Thymus (tissue), 11 donors: ENCODE measurements at regions not wholly inside any gene's neighbourhood (a gene's known extent, or its start where the extent isn't known, plus 50 kb on each side); places are given as distances from the start of the nearest gene placed in this dataset.

Experiments
- DNase-seq, 9 donors: peaks; one replicate each; pipeline ENCODE4 v3.0.0-alpha.2; 2013; ENCODE audit warnings: low spot score in 9 of 9, low read depth in 6 of 9, missing footprints in 1 of 9
- H3K27ac ChIP-seq, 2 donors: one replicate each; pipeline ENCODE4 v1.5.1; 2013; ENCODE audit warnings: control low read depth in 1 of 2, low read depth in 1 of 2, low read length in 1 of 2, mild to moderate bottlenecking in 1 of 2, moderate library complexity in 1 of 2
- H3K27me3 ChIP-seq, 2 donors: one replicate each; pipeline ENCODE4 v1.5.1; 2013; ENCODE audit warnings: low read length in 1 of 2; ENCODE audit not compliant: control insufficient read depth in 2 of 2, insufficient read depth in 1 of 2
- H3K36me3 ChIP-seq, 2 donors: one replicate each; pipeline ENCODE4 v1.5.1; 2013; ENCODE audit warnings: low read length in 1 of 2, mild to moderate bottlenecking in 1 of 2, moderate library complexity in 1 of 2; ENCODE audit not compliant: control insufficient read depth in 2 of 2, insufficient read depth in 2 of 2
- H3K4me1 ChIP-seq, 2 donors: one replicate each; pipeline ENCODE4 v1.5.1; 2013; ENCODE audit warnings: low read length in 2 of 2; ENCODE audit not compliant: control insufficient read depth in 2 of 2, insufficient read depth in 2 of 2
- H3K4me3 ChIP-seq, 2 donors: one replicate each; pipeline ENCODE4 v1.5.1; 2013; ENCODE audit warnings: low read length in 2 of 2, control low read depth in 1 of 2, mild to moderate bottlenecking in 1 of 2
- H3K9me3 ChIP-seq, 2 donors: one replicate each; pipeline ENCODE4 v1.5.1; 2013; ENCODE audit warnings: low read length in 1 of 2, mild to moderate bottlenecking in 1 of 2; ENCODE audit not compliant: control insufficient read depth in 2 of 2, insufficient read depth in 1 of 2
- WGBS: extraction: QIAGEN DNeasy Blood & Tissue Kit; methylation state at CpG from one replicate; pipeline ENCODE4 v1.1.7; 2013; 5-methylcytosine and 5-hydroxymethylcytosine counted together
- donor health status: healthy.

- WGBS: 98% methylated on average over 7 of the region's 7 CpGs
- Histone ChIP-seq H3K4me3 (no peak overlapping the region), H3K9me3 (peaks cover 0 to 2% of the 10 kb centered on the region in 2 donors), H3K4me1 (peaks cover 0 to 47% of the 10 kb centered on the region in 2 donors), H3K36me3 (peaks cover 0 to 3% of the 10 kb centered on the region in 2 donors), H3K27ac (no peak overlapping the region), H3K27me3 (peaks cover 0 to 9% of the 10 kb centered on the region in 2 donors)
- no peak for DNase-seq
These were observed 177.3 kb downstream of the SEC14L1 start for GRCh38 chr17:77318021-77318420.

- WGBS: 84% methylated on average over 14 of the region's 14 CpGs
- DNase-seq: no peak
- no peak overlapping the region for H3K4me3 ChIP-seq
- H3K9me3 ChIP-seq: peaks cover 0 to 3% of the 10 kb centered on the region in 2 donors
- peaks cover 0 to 3% of the 10 kb centered on the region in 2 donors for H3K36me3 ChIP-seq
- H3K27me3 ChIP-seq: peaks cover 0 to 16% of the 10 kb centered on the region in 2 donors
- peak overlapping the region; percentile 67 to 82 for H3K27ac ChIP-seq
- H3K4me1 ChIP-seq: peaks cover 3 to 53% of the 10 kb centered on the region in 2 donors
These were observed 177.9 kb downstream of the SEC14L1 start for GRCh38 chr17:77318491-77319210.

GRCh38 chr17:77319211-77320043 lies 178.7 kb downstream of the SEC14L1 start:
- peaks cover 0 to 16% of the 10 kb centered on the region in 2 donors for H3K27me3 ChIP-seq
- WGBS: 46% methylated on average over 38 of the region's 38 CpGs
- H3K4me1 ChIP-seq: peaks cover 9 to 61% of the 10 kb centered on the region in 2 donors
- peak overlapping the region in 1 of 2 donors; percentile 3 for H3K4me3 ChIP-seq
- H3K27ac ChIP-seq: peak overlapping the region; percentile 67 to 82
- peak in 1 of 9 donors; percentile 55 for DNase-seq
- H3K36me3 ChIP-seq: peaks cover 0 to 3% of the 10 kb centered on the region in 2 donors
- peaks cover 0 to 3% of the 10 kb centered on the region in 2 donors for H3K9me3 ChIP-seq

GRCh38 chr17:77320044-77320440 lies 179.3 kb downstream of the SEC14L1 start:
- Histone ChIP-seq H3K4me1 (peaks cover 9 to 66% of the 10 kb centered on the region in 2 donors), H3K27me3 (peaks cover 0 to 16% of the 10 kb centered on the region in 2 donors), H3K9me3 (peaks cover 0 to 3% of the 10 kb centered on the region in 2 donors), H3K36me3 (peaks cover 0 to 3% of the 10 kb centered on the region in 2 donors), H3K4me3 (no peak overlapping the region), H3K27ac (peak overlapping the region; percentile 61 to 82)
- no peak for DNase-seq
- 88% methylated on average over 18 of the region's 18 CpGs for WGBS

- peak overlapping the region in 1 of 2 donors; percentile 5 for H3K4me3 ChIP-seq
- H3K27me3 ChIP-seq: peaks cover 0 to 16% of the 10 kb centered on the region in 2 donors
- H3K9me3 ChIP-seq: peaks cover 0 to 3% of the 10 kb centered on the region in 2 donors
- peaks cover 15 to 71% of the 10 kb centered on the region in 2 donors for H3K4me1 ChIP-seq
- H3K36me3 ChIP-seq: peaks cover 0 to 3% of the 10 kb centered on the region in 2 donors
- WGBS: 69% methylated on average over 30 of the region's 30 CpGs
- DNase-seq: no peak
- H3K27ac ChIP-seq: peak overlapping the region; percentile 43
These were observed 179.9 kb downstream of the SEC14L1 start for GRCh38 chr17:77320485-77321256.

- Histone ChIP-seq H3K4me1 (peaks cover 27 to 77% of the 10 kb centered on the region in 2 donors), H3K9me3 (peaks cover 0 to 3% of the 10 kb centered on the region in 2 donors), H3K27me3 (peaks cover 0 to 16% of the 10 kb centered on the region in 2 donors), H3K27ac (no peak overlapping the region), H3K36me3 (peaks cover 0 to 3% of the 10 kb centered on the region in 2 donors), H3K4me3 (no peak overlapping the region)
- no peak for DNase-seq
- 96% methylated on average over 35 of the region's 35 CpGs for WGBS
These were observed 181.1 kb downstream of the SEC14L1 start for GRCh38 chr17:77321649-77322513.

- Histone ChIP-seq H3K27ac (peak overlapping the region; percentile 70 to 72), H3K4me3 (no peak overlapping the region), H3K27me3 (peaks cover 0 to 16% of the 10 kb centered on the region in 2 donors), H3K36me3 (peaks cover 0 to 3% of the 10 kb centered on the region in 2 donors), H3K4me1 (peaks cover 31 to 86% of the 10 kb centered on the region in 2 donors), H3K9me3 (peaks cover 0 to 3% of the 10 kb centered on the region in 2 donors)
- DNase-seq: no peak
- WGBS: 87% methylated on average over 32 of the region's 32 CpGs
These were observed 182.0 kb downstream of the SEC14L1 start for GRCh38 chr17:77322514-77323412.
